ENCODE measurements at regions not wholly inside any gene's neighbourhood (a gene's known extent, or its start where the extent isn't known, plus 50 kb on each side); places are given as distances from the start of the nearest gene placed in this dataset.

DNA sequence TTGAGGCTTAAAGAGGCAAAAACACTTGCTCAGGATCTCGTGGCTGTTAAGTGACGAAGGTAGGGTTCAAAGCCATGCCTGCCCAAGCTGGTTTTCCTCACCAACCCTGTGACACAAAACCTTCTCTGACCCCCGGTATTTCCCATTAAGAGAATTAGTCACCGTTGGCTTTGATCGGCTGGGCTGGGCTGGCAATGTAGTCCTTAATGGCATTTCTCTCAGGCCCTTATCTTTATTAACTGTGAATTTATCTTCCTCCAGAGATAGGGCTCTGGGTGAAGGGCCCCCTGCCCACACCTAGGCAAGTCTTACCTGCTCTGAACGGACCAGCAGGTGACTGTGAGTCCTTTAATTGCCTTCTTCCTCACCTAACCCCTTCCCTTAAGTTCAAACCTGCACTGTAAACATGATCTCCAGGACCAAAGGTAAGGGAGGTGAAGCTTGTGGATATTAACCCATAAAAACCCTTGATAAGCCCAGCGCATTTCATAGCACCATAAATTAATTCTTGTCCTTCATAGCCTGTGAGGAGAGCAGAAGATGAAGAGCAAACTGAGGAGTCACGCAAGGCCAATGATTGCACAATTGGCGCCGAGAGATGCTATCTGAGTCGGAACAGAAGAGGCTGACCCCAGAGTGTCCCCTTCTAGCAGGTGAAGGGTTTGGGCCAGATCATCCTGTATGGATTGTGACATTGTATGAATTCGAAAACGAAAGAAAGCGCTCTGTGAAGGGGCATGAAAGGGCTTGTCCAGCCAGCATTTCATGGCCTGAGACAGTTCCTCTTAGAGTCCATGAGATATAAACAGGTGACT lies 790.8 kb upstream of the TBX3 start:
- no peak overlapping the region for H3K4me3 ChIP-seq (ENCODE audit: control insufficient read depth, low read depth, low read length)
- TF ChIP-seq, protein P1, sequence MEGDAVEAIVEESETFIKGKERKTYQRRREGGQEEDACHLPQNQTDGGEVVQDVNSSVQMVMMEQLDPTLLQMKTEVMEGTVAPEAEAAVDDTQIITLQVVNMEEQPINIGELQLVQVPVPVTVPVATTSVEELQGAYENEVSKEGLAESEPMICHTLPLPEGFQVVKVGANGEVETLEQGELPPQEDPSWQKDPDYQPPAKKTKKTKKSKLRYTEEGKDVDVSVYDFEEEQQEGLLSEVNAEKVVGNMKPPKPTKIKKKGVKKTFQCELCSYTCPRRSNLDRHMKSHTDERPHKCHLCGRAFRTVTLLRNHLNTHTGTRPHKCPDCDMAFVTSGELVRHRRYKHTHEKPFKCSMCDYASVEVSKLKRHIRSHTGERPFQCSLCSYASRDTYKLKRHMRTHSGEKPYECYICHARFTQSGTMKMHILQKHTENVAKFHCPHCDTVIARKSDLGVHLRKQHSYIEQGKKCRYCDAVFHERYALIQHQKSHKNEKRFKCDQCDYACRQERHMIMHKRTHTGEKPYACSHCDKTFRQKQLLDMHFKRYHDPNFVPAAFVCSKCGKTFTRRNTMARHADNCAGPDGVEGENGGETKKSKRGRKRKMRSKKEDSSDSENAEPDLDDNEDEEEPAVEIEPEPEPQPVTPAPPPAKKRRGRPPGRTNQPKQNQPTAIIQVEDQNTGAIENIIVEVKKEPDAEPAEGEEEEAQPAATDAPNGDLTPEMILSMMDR (IDR thresholded peaks at IDR 0.05; ENCODE audit: control insufficient read depth, insufficient read depth, low read depth, low read length, missing control alignments) = no peak
- DNase-seq (ENCODE audit: low read depth) = no peak

DNA sequence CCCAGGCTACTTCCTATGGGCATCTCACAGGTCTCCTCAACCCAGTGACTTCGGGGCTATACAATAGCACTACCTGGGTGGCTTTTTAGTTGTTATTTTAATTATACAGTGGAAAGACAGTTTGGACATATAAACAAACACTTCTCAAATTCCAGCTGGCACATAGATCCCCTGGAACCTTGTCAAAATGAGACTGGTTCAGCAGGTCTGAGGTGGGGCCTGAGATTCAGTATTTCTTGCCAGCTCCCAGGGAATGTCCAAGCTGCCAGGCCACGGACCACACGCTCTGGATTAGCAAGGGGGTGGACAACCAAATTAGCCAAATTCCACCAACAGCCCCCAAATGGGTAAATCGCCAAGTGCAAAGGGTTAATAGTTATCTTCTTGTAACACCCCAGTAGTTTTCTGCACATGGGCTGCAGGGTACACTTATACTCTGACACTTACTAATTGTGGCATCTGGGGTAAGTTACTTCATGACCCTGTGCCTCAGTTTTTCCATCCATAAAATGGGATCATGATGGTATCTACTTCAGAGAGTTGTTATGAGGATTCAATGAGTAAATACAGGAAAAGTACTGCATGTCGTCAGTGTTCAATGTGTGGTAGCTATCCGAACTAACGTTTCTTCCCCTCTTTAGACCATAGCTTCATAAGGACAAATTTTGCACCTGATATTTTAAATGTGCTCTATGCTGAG lies 789.4 kb upstream of the TBX3 start:
- no peak for DNase-seq (ENCODE audit: low read depth)
- TF ChIP-seq, protein P1 (IDR thresholded peaks at IDR 0.05; ENCODE audit: control insufficient read depth, insufficient read depth, low read depth, low read length, missing control alignments) = no peak
- H3K4me3 ChIP-seq (ENCODE audit: control insufficient read depth, low read depth, low read length) = no peak overlapping the region

DNA sequence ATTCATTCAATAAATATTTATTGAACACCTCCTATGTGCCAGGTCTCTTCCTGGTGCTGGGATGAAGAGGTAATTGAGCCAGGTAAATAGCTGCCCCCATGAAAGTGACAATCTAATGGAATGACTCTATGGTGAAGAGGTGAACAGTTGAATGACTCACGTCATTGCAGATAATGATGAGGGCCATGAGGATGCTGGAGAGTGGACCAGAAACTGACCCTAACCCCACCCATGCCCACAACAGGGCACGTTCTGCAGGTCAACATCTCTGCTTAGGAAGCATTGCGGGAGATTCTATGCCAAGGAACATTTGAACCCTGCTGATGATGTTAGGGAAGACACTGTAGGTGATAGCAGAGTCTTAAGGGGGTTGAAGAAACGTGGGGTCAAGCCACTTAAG lies 788.9 kb upstream of the TBX3 start:
- TF ChIP-seq, protein P1 (IDR thresholded peaks at IDR 0.05; ENCODE audit: control insufficient read depth, insufficient read depth, low read depth, low read length, missing control alignments) = no peak
- DNase-seq (ENCODE audit: low read depth) = no peak
- no peak overlapping the region for H3K4me3 ChIP-seq (ENCODE audit: control insufficient read depth, low read depth, low read length)

DNA sequence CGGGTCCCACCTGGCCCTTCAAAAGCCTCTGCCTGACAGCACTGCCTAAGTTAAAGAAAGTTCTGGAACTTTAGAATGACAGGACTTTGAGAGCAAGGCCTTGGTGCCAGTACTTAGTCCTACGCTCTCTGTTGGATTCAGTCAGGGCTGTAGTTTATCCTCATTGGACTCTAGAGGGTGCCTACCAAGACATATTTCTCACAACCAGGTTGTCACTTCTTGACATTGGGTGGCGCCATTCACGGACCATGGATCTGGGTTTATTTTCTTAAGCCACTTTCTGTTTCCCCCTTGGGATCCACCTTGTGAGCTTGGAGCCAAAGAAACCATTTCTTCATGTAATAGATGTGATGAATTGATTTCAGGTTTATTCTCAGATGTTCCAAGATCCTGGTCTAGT lies 787.0 kb upstream of the TBX3 start:
- TF ChIP-seq, protein P1 (IDR thresholded peaks at IDR 0.05; ENCODE audit: control insufficient read depth, insufficient read depth, low read depth, low read length, missing control alignments) = no peak
- DNase-seq (ENCODE audit: low read depth) = no peak
- no peak overlapping the region for H3K4me3 ChIP-seq (ENCODE audit: control insufficient read depth, low read depth, low read length)

DNA sequence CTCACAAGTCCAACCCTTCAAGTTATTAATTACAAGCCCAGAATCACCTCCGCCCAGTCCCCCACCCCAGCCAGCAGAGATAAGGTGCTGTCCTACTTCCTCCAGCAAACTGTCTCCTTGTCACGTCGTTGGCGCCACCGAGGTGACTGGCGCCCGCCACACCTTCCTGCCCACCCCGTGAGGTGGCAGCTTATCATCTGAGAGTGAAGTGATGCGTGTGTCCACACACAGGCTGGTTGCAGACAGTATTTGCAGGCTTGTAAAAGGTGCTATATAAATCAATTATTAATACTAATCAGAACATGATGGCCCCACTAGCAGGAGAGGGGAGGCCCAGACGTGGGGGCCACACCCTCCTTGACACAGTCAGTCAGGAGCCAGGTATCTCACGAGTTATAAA lies 786.6 kb upstream of the TBX3 start:
- TF ChIP-seq, protein P1 (IDR thresholded peaks at IDR 0.05; ENCODE audit: control insufficient read depth, insufficient read depth, low read depth, low read length, missing control alignments) = no peak
- H3K4me3 ChIP-seq (ENCODE audit: control insufficient read depth, low read depth, low read length) = no peak overlapping the region
- DNase-seq (ENCODE audit: low read depth) = no peak

DNA sequence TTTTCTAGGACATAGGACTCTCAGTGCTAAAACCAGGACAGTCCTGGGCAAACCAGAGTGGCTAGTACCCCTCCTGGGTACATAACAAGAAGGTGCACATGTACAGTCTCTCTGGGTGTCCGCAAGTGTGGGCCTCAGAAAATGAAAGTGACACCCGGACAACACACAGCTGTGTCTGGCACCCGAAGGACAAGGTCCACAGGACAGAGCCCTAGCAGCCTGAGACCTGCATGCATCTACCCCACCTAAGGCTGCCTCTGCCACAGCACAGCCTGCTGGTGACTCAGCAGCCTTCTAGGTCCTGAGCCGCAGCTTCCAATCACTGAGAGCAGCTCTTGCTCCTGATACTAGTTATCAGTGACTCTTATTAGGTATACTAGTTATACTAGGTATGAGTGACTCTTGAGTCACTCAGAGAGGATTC lies 784.1 kb upstream of the TBX3 start:
- TF ChIP-seq, protein P1 (IDR thresholded peaks at IDR 0.05; ENCODE audit: control insufficient read depth, insufficient read depth, low read depth, low read length, missing control alignments) = no peak
- DNase-seq (ENCODE audit: low read depth) = no peak
- H3K4me3 ChIP-seq (ENCODE audit: control insufficient read depth, low read depth, low read length) = no peak overlapping the region
